OCI-LY7 (cell line): ENCODE measurements at regions not wholly inside any gene's neighbourhood (a gene's known extent, or its start where the extent isn't known, plus 50 kb on each side); places are given as distances from the start of the nearest gene placed in this dataset.

ENCODE experiments used
- BruUV-seq: library from RNA; stranded (reverse); fragments of 400-500 nt; replicated peaks from 2 replicates; lab custom pipeline; 2021; lab: Mats Ljungman, UMichigan
- CTCF ChIA-PET: fragments of 300-600 bp; sonication (Branson Sonifier 250); formaldehyde crosslinking; loops from one replicate; lab custom pipeline; 2022; ENCODE audit warnings: antibody characterized with exemption; ENCODE audit not compliant: unreplicated experiment; lab: Charles Lee
- POLR2A ChIA-PET: fragments of 300-600 bp; sonication (Branson Sonifier 250); formaldehyde crosslinking; loops from one replicate; lab custom pipeline; 2022; ENCODE audit warnings: antibody characterized with exemption; lab: Charles Lee
- DNase-seq: peaks from one replicate; pipeline ENCODE4 v3.0.0-alpha.2; 2015; ENCODE audit warnings: low spot score
- H2AFZ ChIP-seq: fragments of 200-600 bp; sonication (generic), shearing (Covaris generic); 2 replicates; pipeline ENCODE4 v1.6.1; 2014; ENCODE audit warnings: mild to moderate bottlenecking, antibody characterized with exemption, low read length, moderate library complexity
- H3K27ac ChIP-seq: fragments of 200-600 bp; sonication (generic); 2 replicates; pipeline ENCODE4 v1.5.1; 2014; ENCODE audit warnings: mixed run types, low read depth, mild to moderate bottlenecking, moderate library complexity, low read length, inconsistent platforms; ENCODE audit not compliant: poor library complexity, severe bottlenecking
- H3K36me3 ChIP-seq: fragments of 200-600 bp; sonication (generic); 2 replicates; pipeline ENCODE4 v1.6.1; 2014; ENCODE audit warnings: mild to moderate bottlenecking, antibody characterized with exemption, low read length, moderate library complexity, mixed read lengths; ENCODE audit not compliant: insufficient read depth
- H3K4me1 ChIP-seq: fragments of 200-600 bp; sonication (generic); 2 replicates; pipeline ENCODE4 v1.5.1; 2014; ENCODE audit warnings: mild to moderate bottlenecking, low read length; ENCODE audit not compliant: insufficient read depth, poor library complexity, severe bottlenecking
- H3K4me2 ChIP-seq: fragments of 200-600 bp; sonication (generic); 2 replicates; pipeline ENCODE4 v1.6.1; 2014; ENCODE audit warnings: mild to moderate bottlenecking, low read length
- H3K4me3 ChIP-seq: fragments of 200-600 bp; sonication (generic); 2 replicates; pipeline ENCODE4 v1.5.1; 2014; ENCODE audit warnings: mild to moderate bottlenecking, low read depth, low read length; ENCODE audit not compliant: poor library complexity, severe bottlenecking
- H3K79me2 ChIP-seq: fragments of 200-600 bp; sonication (generic); 2 replicates; pipeline ENCODE4 v1.6.1; 2016; ENCODE audit warnings: low read depth, mild to moderate bottlenecking, low read length, moderate library complexity, mixed read lengths; ENCODE audit not compliant: insufficient read depth
- H3K9me2 ChIP-seq: fragments of 200-600 bp; sonication (generic); 2 replicates; pipeline ENCODE4 v1.6.1; 2016; ENCODE audit warnings: mild to moderate bottlenecking, low read length, mixed read lengths; ENCODE audit not compliant: insufficient read depth
- H3K9me3 ChIP-seq: fragments of 200-600 bp; sonication (generic); 2 replicates; pipeline ENCODE4 v1.6.1; 2014; ENCODE audit warnings: mild to moderate bottlenecking, mixed run types, low read length, mixed read lengths
- H4K20me1 ChIP-seq: fragments of 200-600 bp; sonication (generic); 2 replicates; pipeline ENCODE4 v1.6.1; 2014; ENCODE audit warnings: mild to moderate bottlenecking, antibody characterized with exemption, low read length, moderate library complexity, mixed read lengths; ENCODE audit not compliant: insufficient read depth
- CTCF ChIP-seq: fragments of 200-600 bp; sonication (generic); conservative IDR thresholded peaks from 2 replicates; pipeline ENCODE4 v1.5.1; 2014; ENCODE audit warnings: mild to moderate bottlenecking, antibody characterized with exemption, low read length, moderate library complexity, mixed read lengths
- EZH2phosphoT487 ChIP-seq: fragments of 200-600 bp; sonication (generic); IDR thresholded peaks from 2 replicates; pipeline ENCODE4 v1.6.1; 2018; ENCODE audit warnings: low read depth, borderline replicate concordance, mild to moderate bottlenecking, mixed run types, antibody characterized with exemption, low read length, moderate library complexity, mixed read lengths
- intact Hi-C: fragments of 100-400 bp; cut with micrococcal nuclease; formaldehyde crosslinking; loops from one replicate; pipeline ENCODE4 v1.10.0; 2022; ENCODE audit not compliant: unreplicated experiment

- TF ChIP-seq EZH2phosphoT487 = no peak
Observed at GRCh38 chr9:107971241-107971640, 481.7 kb upstream of the KLF4 start.

GRCh38 chr9:107970726-107971125 lies 481.2 kb upstream of the KLF4 start:
- no peak for TF ChIP-seq EZH2phosphoT487
- TF ChIP-seq CTCF = no peak
- intact Hi-C loops = no loop called here
- POLR2A ChIA-PET = interaction anchor here (0.7 kb wide), 1 partner anchor 366 kb away, joined by 3 read pairs; no protein-coding TSS in a partner anchor
- Histone ChIP-seq H3K36me3 (no peaks in the 10 kb centered on the region), H2AFZ (no peak overlapping the region), H3K4me3 (no peak overlapping the region), H3K4me2 (no peak overlapping the region), H3K9me3 (no peaks in the 10 kb centered on the region), H3K4me1 (no peaks in the 10 kb centered on the region), H3K9me2 (no peaks in the 10 kb centered on the region), H4K20me1 (no peaks in the 10 kb centered on the region), H3K27ac (no peak overlapping the region), H3K79me2 (no peaks in the 10 kb centered on the region)
- no TSS peak for BruUV-seq
- DNase-seq = no peak
- CTCF ChIA-PET = no interaction called here

More at GRCh38 chr9:107971241-107971640, 481.7 kb upstream of the KLF4 start:
- no TSS peak for BruUV-seq
- Histone ChIP-seq H3K9me2 (no peaks in the 10 kb centered on the region), H3K27ac (no peak overlapping the region), H3K4me2 (no peak overlapping the region), H2AFZ (no peak overlapping the region), H3K9me3 (no peaks in the 10 kb centered on the region), H3K4me3 (no peak overlapping the region), H3K4me1 (no peaks in the 10 kb centered on the region), H4K20me1 (no peaks in the 10 kb centered on the region), H3K36me3 (no peaks in the 10 kb centered on the region), H3K79me2 (no peaks in the 10 kb centered on the region)
- intact Hi-C loops = no loop called here
- DNase-seq = no peak
- POLR2A ChIA-PET = no interaction called here
- CTCF ChIA-PET = no interaction called here

GRCh38 chr9:107969727-107970126 lies 480.2 kb upstream of the KLF4 start:
- no peak overlapping the region for H3K27ac ChIP-seq
- H3K36me3 ChIP-seq = no peaks in the 10 kb centered on the region
- no peak overlapping the region for H2AFZ ChIP-seq
- no peak for DNase-seq
- H3K4me3 ChIP-seq = no peak overlapping the region
- H3K9me2 ChIP-seq = no peaks in the 10 kb centered on the region
- no TSS peak for BruUV-seq
- intact Hi-C loops = no loop called here
- H3K9me3 ChIP-seq = no peaks in the 10 kb centered on the region
- H3K4me1 ChIP-seq = no peaks in the 10 kb centered on the region
- POLR2A ChIA-PET = no interaction called here
- no peaks in the 10 kb centered on the region for H3K79me2 ChIP-seq
- H4K20me1 ChIP-seq = no peaks in the 10 kb centered on the region
- no peak overlapping the region for H3K4me2 ChIP-seq
- TF ChIP-seq CTCF = no peak
- CTCF ChIA-PET = no interaction called here
